GM19035 (cell line): ENCODE measurements at regions not wholly inside any gene's neighbourhood (a gene's known extent, or its start where the extent isn't known, plus 50 kb on each side); places are given as distances from the start of the nearest gene placed in this dataset.
"Not testable (repeated sequence)": the region's sequence is repeated elsewhere in the genome, so short reads cannot be mapped to it uniquely, and the experiment has no call there.

ENCODE experiments used
- ATAC-seq: cut with Tn5 transposase; IDR thresholded peaks from one replicate; pipeline ENCODE4 v1.9.1; 2021; ENCODE audit not compliant: unreplicated experiment

DNA sequence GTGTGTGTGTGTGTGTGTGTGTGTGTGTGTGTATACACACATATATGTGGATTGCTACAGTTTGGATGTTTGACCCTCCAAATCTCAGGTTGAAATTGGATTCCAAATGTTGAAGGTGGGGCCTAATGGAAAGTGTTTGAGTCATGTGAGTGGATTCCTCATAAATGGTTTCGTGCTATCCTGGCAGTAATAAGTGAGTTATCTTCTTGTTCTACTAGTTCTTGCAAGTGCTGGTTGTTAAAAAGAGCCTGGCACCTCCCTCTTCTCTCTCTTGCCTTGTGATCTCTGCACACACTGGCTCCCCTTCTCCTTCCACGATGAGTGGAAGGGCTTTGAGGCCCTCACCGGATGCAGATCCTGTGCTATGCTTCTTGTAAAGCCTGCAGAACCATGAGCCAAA lies 344.1 kb downstream of the SH2D1A start:
- ATAC-seq, result no peak

DNA sequence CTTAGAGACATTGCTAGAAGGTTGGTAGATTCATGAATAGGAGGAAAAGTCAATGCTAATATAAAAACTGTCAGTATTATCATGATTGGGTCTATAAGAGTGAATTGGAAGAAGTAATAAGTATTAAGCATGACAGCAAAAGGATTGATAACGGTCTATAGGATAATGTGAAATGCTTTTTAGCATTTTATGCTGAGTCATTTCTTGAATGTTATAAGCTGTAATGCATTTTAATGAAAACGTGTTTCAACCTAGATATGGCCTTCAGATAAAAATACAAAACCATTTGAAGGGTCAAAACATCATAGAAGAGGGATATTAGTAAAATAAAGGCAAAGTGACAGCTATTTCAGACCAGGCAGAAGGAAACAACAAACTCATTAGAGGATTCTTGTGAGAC lies 353.5 kb downstream of the SH2D1A start:
- no peak for ATAC-seq

DNA sequence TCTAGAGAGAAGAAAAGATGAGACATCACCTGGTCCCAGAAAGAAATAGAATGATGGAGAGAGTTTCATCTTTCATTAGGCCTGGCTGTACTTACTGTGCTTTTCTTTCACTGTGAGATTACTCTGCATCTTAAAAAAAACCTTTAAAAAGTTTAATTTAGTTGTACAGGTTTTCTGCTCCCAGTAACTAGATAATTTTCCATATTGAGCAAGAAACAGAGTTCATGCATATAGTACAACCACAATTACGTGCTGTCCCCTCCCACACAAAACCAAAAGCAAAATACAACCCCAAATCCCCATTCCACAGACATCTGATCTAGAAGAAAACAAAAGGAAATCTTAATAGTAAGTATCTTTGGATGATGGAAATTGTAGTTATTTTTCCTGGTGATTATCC lies 371.2 kb downstream of the SH2D1A start:
- ATAC-seq, result no peak

DNA sequence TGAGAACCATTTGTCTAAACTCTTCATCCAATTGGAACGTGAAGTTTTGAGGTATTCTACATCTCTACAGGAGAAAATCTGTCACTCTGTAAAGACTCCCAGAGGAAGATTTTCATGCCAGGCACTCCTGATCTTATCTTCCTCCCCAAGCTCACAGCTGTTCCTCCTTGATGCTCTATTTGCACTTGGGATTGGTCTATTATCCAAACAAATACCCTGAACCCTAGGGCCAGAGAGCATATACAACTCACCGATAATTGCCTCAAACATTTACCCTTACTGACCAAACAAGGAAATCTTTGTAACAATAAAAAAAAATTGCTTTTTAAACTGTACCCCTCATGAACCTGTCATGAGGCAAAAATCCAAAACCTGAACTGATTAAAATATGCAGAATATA lies 372.7 kb downstream of the SH2D1A start:
- no peak for ATAC-seq

DNA sequence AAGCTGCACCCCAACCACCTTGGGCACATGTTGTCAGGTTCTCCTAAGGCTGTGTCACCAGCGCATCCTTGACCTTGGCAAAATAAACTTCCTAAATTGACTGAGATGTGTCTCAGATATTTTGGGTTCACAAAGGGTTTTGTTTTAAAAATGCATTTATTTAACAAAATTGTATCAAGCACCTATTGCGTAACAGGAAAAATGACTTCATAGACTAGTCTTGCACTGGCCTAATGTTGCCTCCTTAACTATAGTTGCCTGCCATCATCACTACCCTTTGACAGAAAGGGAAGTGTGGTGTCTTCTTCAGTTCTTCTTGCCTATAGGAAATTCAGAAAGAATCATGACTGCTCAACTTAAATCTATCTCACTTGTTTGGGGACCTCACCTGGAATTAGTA lies 374.2 kb downstream of the SH2D1A start:
- no peak for ATAC-seq

DNA sequence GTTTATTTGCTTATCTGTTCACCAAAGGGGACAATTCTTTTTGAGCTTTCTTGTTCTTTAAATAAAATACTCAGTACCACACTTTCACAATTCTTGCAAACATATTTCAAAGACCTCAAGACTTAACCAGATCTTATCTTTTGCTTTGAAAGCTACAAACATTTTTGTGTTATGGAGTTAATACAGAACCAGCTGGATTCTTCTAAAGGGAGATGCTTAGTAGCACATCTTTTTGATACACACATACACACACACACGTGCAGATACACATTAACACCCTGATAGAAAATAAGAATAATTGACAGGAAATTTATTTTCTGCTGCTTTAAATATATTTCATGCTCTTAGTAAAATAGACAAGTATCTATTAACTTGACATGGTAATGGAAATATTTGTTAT lies 379.1 kb downstream of the SH2D1A start:
- ATAC-seq, result no peak

DNA sequence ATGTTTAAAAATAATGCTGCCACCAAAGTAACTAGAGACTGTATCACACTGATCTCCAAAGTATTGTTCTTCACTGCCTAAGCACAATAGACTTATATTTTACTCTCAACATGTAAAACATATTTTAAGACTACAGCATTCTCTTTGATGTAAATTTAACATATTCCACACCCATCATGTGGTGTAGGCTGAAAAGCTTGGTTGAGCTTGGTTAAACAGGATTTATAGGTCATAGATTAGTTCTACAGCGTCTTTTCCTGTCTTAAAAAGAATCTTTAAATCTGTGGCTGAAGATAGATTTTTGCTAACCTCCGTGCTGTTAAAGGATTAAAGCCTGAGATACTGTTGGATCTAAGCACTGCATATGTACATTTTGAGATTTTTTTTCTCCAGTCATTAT lies 379.9 kb downstream of the SH2D1A start:
- no peak for ATAC-seq

DNA sequence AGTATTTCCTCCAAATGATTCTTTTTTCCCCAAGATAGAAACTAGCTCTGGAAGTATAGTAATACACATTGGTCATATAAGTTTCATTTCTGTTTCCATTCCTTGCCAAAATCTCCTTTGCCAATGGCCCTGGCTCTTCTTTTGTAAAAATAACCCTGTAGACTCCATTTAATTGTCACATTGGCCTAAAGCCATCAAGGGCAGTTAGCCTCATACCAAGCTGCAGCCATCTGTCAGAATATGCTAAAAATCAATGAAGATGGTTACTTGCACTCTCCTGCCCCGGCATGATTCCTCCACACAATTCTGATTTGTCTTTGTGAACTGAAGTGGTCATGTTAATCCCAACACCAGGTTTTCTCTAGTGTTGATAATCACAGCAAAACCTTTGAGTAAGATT lies 380.5 kb downstream of the SH2D1A start:
- no peak for ATAC-seq

DNA sequence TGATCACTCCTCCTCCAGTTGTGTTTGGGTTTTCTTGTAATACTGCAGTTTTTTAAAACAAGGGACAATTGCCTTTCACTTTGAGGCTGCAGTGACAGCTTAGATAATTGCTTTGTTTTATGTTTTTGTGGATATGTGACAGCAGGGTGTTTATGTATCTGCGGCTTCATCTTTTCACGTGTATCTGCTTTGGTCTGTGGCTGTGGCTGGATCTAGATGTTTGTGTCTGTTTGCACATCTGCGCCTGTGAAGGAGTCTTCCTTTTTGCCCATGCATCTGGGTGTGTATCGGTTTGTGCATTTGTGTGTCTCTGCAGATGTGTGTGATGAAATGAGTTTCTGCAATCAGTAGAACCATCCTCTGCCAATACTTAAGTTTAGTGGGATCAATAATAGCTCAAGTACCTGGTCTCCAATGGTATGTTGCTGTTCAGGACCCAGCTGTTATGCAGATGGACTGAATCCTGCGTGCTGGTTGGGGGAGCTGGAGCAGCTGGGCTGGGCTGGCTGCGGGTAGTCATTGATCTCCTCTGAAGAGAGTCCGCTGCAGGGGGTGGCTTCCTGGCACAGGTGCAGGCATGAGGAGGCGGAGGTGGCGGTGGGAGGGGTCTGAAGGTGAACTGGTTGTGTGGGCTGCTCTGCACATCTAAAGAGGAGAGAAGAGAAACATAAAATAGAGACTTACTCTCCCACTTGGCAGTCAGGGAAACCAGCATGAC lies 390.3 kb downstream of the SH2D1A start:
- no peak for ATAC-seq

DNA sequence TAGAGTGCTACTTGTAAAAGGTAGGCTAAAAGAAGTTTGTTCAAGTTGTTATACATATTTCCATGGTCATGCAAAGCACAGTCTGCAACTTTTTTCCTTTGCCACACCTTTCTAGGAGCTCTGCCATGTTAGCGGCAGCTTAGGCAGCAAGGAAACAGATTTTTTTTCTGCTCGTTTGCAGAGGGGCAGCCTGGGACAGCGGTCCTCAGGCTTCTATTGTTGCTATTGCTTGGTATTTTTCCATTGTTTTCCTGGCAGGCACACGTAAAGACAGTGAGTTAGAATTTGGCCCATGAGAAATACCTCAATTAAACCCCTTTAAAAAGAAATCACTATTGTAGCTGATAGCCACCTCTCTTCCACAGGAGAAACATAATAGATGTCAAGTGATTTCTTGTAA lies 391.4 kb downstream of the SH2D1A start:
- no peak for ATAC-seq

DNA sequence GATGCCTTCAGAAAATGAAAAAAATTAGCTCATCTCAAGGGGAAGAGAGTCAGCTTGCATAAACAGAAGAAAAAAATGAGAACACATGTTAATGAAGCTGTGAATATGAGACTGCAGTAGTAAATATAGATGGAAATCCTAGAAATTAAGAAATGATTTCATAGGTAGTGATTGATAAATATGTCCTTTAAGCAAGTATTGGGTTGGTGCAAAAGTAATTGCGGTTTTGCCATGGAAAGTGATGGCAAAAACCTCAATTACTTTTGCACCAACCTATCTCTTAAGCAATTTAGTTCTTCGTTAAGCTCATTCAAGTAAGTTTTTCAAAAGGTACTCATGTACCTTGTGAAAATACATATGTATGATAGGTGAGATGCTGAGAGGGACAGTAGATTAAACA lies 400.9 kb downstream of the SH2D1A start:
- no peak for ATAC-seq

DNA sequence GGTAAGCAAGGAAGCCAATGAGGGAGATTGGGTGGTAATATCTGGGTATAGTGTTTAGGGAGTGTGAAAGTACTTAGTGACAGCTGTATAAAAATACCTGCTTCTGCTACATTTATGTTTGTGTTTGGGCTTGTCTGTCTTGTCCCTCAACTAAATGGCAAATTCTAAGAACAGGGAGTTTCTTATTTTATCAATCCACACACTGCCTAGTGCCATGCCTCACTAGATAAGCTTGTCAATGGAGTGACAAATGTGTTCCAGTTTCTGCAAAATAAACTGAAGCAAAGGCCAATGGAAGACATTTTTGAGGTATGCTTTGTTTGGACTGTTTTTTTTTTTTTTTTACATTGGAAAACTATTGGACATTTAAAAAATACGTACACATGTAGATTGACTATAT lies 418.0 kb downstream of the SH2D1A start:
- ATAC-seq, result no peak

DNA sequence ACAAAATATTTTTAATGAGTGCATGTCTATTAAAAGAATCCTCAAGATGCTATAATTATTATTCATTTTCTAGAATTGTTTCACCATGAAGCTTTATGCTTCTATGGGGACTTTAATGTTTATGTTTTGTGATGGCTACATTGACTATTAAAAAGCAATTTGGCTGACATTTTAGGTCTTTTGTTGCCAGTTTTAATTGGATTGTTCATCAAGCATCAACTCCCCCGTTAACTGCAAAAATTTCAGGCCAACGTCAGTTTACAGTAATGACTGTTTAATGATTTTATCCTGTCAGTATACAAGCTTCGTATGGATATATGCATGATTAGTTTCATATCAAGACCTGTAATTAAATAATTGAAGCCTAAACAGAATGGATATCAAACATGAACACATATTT lies 422.8 kb downstream of the SH2D1A start:
- no peak for ATAC-seq

DNA sequence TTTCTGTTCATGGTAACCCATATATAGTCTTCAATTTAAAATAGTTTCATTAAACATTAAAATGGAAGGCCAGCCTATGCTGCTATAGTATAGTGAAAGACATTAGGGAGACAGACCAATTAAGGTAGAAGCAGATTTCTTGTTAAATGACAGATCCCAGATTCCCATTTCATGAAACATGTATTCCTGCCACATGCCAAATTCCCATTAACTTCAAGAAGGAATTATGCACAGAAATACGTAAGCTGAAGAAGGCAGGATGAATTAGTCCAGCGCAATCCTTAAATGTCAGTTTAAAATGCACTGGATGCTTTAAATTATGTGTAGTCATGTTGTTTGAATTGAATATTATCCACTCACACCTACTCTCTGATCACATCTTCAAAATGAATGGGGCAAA lies 424.9 kb downstream of the SH2D1A start:
- no peak for ATAC-seq

DNA sequence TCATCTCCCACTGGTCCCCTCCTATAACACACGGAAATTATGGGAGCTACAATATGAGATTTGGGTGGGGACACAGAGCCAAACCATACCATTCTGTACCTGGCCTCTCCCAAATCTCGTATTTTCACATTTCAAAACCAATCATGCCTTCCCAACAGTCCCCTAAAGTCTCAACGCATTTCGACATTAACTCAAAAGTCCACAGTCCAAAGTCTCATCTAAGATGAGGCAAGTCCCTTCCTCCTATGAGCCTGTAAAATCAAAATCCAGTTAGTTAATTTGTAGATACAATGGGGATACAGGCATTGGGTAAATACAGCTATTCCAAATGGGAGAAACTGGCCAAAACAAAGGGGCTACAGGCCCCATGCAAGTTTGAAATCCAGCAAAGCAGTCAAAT lies 441.9 kb downstream of the SH2D1A start:
- ATAC-seq, result not testable (repeated sequence)

DNA sequence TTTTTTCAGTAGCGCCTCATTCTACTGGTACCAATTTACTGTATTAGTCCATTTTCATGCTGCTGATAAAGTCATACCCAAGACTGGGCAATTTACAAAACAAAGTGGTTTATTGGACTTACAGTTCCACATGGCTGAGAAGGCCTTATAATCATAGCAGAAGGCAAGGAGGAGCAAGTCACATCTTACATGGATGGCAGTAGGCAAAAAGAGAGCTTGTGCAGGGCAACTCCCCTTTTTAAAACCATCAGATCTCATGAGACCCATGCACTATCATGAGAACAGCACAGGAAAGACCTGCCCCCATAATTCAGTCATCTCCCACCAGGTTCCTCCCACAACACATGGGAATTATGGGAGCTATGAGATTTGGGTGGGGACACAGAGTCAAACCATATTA lies 443.5 kb downstream of the SH2D1A start:
- not testable (repeated sequence) for ATAC-seq

DNA sequence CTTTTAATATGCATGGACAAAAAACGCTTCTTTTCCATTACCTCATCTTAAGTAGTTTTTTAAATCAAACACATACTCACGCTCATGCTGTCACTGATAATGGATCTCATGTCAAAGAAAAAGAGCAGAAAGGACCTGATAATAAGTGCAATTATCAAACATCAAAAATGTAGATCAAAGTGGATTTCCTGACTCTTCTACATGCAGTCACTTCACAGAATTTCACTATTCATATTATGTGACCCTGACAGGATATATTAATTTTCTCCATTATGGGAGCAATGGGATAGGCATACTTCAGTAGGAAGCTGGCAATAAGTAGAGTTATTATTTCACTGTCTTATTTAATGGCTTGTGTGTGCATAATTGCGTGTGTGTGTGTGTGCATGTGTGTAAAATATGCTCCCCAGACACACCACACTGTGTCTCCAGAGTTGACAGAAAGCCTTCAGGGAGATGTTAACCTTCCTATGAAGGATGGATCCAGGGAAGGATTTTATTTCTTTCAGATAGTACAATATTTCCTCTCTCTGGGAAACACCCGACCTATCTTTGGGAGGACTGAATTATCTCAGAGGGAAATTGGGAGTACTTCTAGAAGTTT lies 445.2 kb downstream of the SH2D1A start:
- ATAC-seq, result no peak

DNA sequence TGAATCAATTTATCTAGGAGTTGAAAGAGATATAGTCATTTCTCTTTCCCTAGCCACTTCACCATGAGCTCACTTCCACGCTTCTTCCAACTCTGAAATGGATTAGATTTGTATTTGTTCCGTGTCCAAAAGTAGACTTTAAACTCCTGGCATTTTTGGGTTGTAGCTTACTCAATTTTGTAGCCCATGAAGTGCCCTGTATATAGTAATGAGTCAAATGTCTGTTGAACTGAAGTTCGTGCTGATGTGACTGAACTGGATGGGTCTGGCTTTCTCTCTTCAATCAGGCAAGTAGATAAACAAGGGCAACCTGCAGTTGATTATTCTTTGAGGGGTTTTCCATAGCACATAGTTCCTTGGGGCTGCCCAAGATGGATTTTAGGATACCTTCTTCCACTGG lies 450.6 kb downstream of the SH2D1A start:
- ATAC-seq, result no peak

DNA sequence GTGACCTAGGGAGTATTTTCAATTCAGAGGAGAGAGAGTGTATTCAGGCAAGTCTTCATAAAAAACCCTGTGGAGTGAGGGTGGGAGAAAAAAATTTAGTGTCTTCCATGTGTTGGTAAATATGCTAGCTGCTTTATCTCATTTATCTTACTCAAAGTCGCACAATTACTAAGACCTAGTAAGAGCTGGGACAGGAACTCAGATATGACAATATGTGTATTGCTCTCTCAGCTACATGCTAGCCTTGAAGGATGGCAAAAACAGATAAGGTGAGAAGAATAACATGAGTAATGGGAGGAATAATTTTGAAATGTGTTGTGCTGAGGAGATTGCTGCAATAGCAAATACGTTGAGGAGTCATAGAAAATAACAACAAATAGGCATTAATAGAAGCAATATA lies 458.6 kb downstream of the SH2D1A start:
- no peak for ATAC-seq

DNA sequence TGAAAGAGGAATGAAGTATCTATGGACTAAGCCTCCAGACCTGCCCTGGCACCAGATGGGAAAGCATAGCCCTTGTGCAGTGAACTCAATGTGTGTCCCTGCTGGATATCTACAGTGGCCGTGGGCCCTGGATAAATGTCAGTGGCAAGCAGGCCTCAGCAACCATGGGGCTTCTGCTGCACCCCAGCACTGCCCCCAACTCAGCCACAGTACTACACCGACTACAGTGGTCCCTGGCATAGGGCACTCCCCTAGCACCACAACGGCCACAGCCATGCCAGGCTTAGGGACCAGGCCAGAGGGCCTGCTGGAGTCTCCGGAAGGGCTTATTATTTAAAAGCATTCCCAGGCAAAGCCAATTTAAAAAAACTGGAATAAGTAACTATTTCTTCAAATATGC lies 459.1 kb downstream of the SH2D1A start:
- ATAC-seq, result no peak

DNA sequence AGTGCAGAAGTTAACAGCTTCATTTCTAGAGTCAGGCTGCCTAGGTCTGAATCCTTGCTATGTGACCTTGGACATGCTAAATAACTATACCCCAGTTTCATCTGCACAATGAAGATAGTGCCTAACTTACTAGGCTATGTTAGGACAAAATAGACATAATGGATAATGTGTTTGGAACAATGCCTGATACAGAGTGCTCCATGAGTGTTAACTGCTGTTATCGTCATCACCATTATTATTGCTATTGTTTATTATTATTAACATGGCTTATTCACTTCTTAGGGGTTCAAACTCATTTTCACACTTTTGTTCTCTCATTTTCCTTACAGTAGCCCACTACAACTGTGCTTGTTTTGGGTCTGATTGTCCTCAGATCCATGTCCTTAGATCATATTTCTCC lies 467.7 kb downstream of the SH2D1A start:
- no peak for ATAC-seq

DNA sequence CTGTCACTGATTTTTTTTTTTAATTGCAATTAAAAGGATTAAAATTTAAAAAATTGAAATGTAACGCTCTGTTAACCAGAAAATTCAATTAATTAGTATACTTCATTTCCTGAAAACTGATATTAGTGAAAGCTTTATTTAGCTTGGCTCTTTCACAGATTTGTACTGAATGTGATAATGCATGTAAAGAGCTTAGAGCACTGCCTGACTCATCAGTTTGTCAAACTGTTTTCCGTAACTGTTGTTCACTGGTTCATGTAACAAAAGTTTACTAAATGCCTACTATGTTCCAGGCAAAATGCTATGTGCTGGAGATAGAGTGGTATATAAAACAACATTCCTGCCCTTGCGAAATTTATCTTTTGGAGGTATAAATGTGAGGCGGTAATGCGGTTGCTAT lies 471.7 kb downstream of the SH2D1A start:
- ATAC-seq, result no peak

DNA sequence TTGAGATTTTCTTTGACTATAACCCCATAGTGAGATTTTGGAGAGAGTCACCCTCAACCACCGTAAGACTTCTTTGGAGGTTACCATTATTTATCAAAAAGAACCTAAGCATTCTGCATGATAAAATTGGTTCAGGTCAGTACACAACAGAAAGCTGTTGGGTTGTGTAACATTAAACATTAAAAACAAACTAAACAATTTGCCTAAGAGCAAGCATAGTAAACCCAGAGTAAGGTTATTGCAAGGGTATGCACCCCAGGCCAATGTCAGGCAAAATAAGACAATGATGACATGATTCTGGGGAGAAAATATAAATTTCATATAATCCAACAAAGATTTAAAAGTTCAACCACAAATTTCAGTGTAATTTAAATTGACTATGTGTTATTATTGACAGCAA lies 472.4 kb downstream of the SH2D1A start:
- ATAC-seq, result no peak
